ENCODE measurements at regions not wholly inside any gene's neighbourhood (a gene's known extent, or its start where the extent isn't known, plus 50 kb on each side); places are given as distances from the start of the nearest gene placed in this dataset.

GRCh38 chrX:6363188-6363587 lies 134.5 kb upstream of the NLGN4X start:
- TF ChIP-seq ZNF274 (IDR thresholded peaks at IDR 0.05; ENCODE audit: low read depth, low read length) (no peak), SUZ12 (IDR thresholded peaks at IDR 0.05; ENCODE audit: extremely low read depth, insufficient read depth, insufficient read length) (no peak)
